MM.1S (cell line): ENCODE measurements at regions not wholly inside any gene's neighbourhood (a gene's known extent, or its start where the extent isn't known, plus 50 kb on each side); places are given as distances from the start of the nearest gene placed in this dataset.

ENCODE experiments used
- CTCF ChIP-seq: fragments of 300-600 bp; sonication (generic); IDR thresholded peaks from 2 replicates; pipeline ENCODE4 v1.5.1; 2016; ENCODE audit warnings: antibody characterized with exemption, low read length, mixed read lengths
- EZH2 ChIP-seq: fragments of 300-600 bp; sonication (generic); optimal IDR thresholded peaks from 2 replicates; pipeline ENCODE3; 2017; ENCODE audit warnings: low read depth, mild to moderate bottlenecking, antibody characterized with exemption, low read length, mixed read lengths
- EZH2phosphoT487 ChIP-seq: fragments of 300-600 bp; sonication (generic); IDR thresholded peaks from 2 replicates; pipeline ENCODE4 v1.6.1; 2018; ENCODE audit warnings: antibody characterized with exemption, low read length

- TF ChIP-seq CTCF = no peak
- TF ChIP-seq EZH2phosphoT487 = no peak
- TF ChIP-seq EZH2 = no peak
Observed at GRCh38 chr1:118785246-118785645, 202.9 kb downstream of the TBX15 start.
